ENCODE measurements at regions not wholly inside any gene's neighbourhood (a gene's known extent, or its start where the extent isn't known, plus 50 kb on each side); places are given as distances from the start of the nearest gene placed in this dataset.

DNA sequence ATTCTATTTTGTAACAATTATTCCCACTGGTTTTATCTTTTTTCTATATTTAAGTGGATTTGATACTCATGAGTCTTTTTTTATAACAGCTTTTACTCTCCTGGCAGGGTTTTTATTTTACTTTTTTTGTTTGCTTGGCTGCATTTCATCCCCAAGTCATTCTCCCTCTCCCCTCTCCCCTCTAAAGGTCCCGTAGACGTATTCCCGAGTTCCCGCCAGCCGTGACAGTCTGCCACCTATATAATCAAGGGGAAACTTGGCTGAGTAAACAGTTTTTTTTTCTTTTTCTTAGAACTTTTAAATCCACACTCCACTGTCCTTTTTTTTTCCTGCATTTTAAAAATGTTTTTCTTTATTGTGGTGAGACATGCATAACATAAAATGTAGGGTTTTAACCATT lies 433.1 kb upstream of the HS6ST1 start:
- H3K36me3 Mint-ChIP-seq = no peaks in the 10 kb centered on the region
- DNase-seq (ENCODE audit: low spot score) (no peak), ATAC-seq (no peak)
- ChIA-PET POLR2A (no interaction called here), CTCF (no interaction called here)
- H3K4me1 Mint-ChIP-seq = peaks cover 30% of the 10 kb centered on the region
- TF ChIP-seq MYBL2 (CRISPR knock-in tag; IDR thresholded peaks at IDR 0.05) = no peak
- TF ChIP-seq, protein P1, sequence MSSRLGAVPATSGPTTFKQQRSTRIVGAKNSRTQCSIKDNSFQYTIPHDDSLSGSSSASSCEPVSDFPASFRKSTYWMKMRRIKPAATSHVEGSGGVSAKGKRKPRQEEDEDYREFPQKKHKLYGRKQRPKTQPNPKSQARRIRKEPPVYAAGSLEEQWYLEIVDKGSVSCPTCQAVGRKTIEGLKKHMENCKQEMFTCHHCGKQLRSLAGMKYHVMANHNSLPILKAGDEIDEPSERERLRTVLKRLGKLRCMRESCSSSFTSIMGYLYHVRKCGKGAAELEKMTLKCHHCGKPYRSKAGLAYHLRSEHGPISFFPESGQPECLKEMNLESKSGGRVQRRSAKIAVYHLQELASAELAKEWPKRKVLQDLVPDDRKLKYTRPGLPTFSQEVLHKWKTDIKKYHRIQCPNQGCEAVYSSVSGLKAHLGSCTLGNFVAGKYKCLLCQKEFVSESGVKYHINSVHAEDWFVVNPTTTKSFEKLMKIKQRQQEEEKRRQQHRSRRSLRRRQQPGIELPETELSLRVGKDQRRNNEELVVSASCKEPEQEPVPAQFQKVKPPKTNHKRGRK (CRISPR knock-in tag; IDR thresholded peaks at IDR 0.05; ENCODE audit: borderline replicate concordance) = no peak
- no peak for TF ChIP-seq RELA (CRISPR knock-in tag; IDR thresholded peaks at IDR 0.05; ENCODE audit: borderline replicate concordance)
- TF ChIP-seq ZNF219 (CRISPR knock-in tag; IDR thresholded peaks at IDR 0.05; ENCODE audit: borderline replicate concordance) = no peak
- no peak for TF ChIP-seq ZNF671 (CRISPR knock-in tag; IDR thresholded peaks at IDR 0.05)
- TF ChIP-seq NR2C2 (CRISPR knock-in tag; IDR thresholded peaks at IDR 0.05) = no peak
- no peak for TF ChIP-seq NR1H2 (CRISPR knock-in tag; IDR thresholded peaks at IDR 0.05)
- TF ChIP-seq RORB (CRISPR knock-in tag; IDR thresholded peaks at IDR 0.05) = no peak
- TF ChIP-seq IRF2 (CRISPR knock-in tag; IDR thresholded peaks at IDR 0.05; ENCODE audit: borderline replicate concordance, low read depth) = no peak
- TF ChIP-seq, protein P2, sequence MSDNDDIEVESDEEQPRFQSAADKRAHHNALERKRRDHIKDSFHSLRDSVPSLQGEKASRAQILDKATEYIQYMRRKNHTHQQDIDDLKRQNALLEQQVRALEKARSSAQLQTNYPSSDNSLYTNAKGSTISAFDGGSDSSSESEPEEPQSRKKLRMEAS (CRISPR knock-in tag; IDR thresholded peaks at IDR 0.05) = no peak
- no peak for TF ChIP-seq KAT7 (CRISPR knock-in tag; IDR thresholded peaks at IDR 0.05; ENCODE audit: borderline replicate concordance)
- TF ChIP-seq ETV6 (CRISPR knock-in tag; IDR thresholded peaks at IDR 0.05) = no peak
- TF ChIP-seq SMAD3 (CRISPR knock-in tag; IDR thresholded peaks at IDR 0.05; ENCODE audit: borderline replicate concordance) = no peak
- TF ChIP-seq, protein P3, sequence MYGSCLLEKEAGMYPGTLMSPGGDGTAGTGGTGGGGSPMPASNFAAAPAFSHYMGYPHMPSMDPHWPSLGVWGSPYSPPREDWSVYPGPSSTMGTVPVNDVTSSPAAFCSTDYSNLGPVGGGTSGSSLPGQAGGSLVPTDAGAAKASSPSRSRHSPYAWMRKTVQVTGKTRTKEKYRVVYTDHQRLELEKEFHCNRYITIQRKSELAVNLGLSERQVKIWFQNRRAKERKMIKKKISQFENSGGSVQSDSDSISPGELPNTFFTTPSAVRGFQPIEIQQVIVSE (CRISPR knock-in tag; IDR thresholded peaks at IDR 0.05; ENCODE audit: borderline replicate concordance) = no peak
- TF ChIP-seq ELF4 (CRISPR knock-in tag; IDR thresholded peaks at IDR 0.05; ENCODE audit: low read depth) = no peak
- no peak for TF ChIP-seq EMX1 (CRISPR knock-in tag; IDR thresholded peaks at IDR 0.05)
- no peaks in the 10 kb centered on the region for H3K9me3 Mint-ChIP-seq
- no peaks in the 10 kb centered on the region for H3K27me3 Mint-ChIP-seq (ENCODE audit: low read depth)
- H3K4me3 Mint-ChIP-seq = no peak overlapping the region
- H3K27ac Mint-ChIP-seq = no peak overlapping the region

DNA sequence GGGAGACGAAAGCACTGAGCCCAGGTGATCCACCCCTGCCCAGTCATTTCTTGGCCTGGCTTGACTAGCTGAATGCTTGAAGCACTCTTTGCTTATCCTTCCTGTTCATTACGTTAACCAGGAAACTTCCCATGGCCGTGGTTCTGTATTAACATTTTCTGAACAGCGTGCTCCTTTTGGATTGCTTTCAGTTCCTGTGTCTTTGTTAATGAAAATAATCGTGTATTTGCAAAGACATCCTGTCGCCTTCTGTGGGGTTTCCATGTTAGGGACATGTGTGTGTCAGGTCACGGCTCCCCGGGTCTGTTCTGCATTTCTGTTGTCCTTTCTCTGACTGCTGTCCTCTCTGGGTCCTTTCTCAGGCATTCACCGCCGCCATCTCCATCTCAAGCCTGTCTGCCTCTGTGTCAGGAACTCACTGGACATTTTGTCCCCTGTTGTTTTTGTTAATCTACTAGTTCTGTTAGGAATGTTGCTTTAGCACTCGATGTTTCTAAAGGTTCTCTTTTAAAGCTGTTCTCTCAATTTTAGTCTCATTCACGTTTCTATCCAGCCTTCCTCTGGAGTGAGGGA lies 434.1 kb upstream of the HS6ST1 start:
- ChIA-PET POLR2A (no interaction called here), CTCF (no interaction called here)
- H3K27ac Mint-ChIP-seq = no peak overlapping the region

More for the DNA sequence above, 434.1 kb upstream of the HS6ST1 start:
- no peaks in the 10 kb centered on the region for H3K9me3 Mint-ChIP-seq
- DNase-seq (ENCODE audit: low spot score) (no peak), ATAC-seq (no peak)
- H3K4me1 Mint-ChIP-seq = peaks cover 30% of the 10 kb centered on the region
- H3K36me3 Mint-ChIP-seq = no peaks in the 10 kb centered on the region
- H3K4me3 Mint-ChIP-seq = no peak overlapping the region
- TF ChIP-seq, protein P4, sequence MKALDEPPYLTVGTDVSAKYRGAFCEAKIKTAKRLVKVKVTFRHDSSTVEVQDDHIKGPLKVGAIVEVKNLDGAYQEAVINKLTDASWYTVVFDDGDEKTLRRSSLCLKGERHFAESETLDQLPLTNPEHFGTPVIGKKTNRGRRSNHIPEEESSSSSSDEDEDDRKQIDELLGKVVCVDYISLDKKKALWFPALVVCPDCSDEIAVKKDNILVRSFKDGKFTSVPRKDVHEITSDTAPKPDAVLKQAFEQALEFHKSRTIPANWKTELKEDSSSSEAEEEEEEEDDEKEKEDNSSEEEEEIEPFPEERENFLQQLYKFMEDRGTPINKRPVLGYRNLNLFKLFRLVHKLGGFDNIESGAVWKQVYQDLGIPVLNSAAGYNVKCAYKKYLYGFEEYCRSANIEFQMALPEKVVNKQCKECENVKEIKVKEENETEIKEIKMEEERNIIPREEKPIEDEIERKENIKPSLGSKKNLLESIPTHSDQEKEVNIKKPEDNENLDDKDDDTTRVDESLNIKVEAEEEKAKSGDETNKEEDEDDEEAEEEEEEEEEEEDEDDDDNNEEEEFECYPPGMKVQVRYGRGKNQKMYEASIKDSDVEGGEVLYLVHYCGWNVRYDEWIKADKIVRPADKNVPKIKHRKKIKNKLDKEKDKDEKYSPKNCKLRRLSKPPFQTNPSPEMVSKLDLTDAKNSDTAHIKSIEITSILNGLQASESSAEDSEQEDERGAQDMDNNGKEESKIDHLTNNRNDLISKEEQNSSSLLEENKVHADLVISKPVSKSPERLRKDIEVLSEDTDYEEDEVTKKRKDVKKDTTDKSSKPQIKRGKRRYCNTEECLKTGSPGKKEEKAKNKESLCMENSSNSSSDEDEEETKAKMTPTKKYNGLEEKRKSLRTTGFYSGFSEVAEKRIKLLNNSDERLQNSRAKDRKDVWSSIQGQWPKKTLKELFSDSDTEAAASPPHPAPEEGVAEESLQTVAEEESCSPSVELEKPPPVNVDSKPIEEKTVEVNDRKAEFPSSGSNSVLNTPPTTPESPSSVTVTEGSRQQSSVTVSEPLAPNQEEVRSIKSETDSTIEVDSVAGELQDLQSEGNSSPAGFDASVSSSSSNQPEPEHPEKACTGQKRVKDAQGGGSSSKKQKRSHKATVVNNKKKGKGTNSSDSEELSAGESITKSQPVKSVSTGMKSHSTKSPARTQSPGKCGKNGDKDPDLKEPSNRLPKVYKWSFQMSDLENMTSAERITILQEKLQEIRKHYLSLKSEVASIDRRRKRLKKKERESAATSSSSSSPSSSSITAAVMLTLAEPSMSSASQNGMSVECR (CRISPR knock-in tag; IDR thresholded peaks at IDR 0.05; ENCODE audit: borderline replicate concordance) = no peak
- TF ChIP-seq ZNF423 (CRISPR knock-in tag; IDR thresholded peaks at IDR 0.05) = no peak
- TF ChIP-seq ZNF138 (CRISPR knock-in tag; conservative IDR thresholded peaks at IDR 0.05) = no peak
- no peaks in the 10 kb centered on the region for H3K27me3 Mint-ChIP-seq (ENCODE audit: low read depth)
